OCI-LY7 (cell line): ENCODE measurements at regions not wholly inside any gene's neighbourhood (a gene's known extent, or its start where the extent isn't known, plus 50 kb on each side); places are given as distances from the start of the nearest gene placed in this dataset.

Experiments used
- CTCF ChIP-seq: fragments of 200-600 bp; sonication (generic); conservative IDR thresholded peaks from 2 replicates; pipeline ENCODE4 v1.5.1; 2014; ENCODE audit warnings: mild to moderate bottlenecking, antibody characterized with exemption, low read length, moderate library complexity, mixed read lengths
- EZH2phosphoT487 ChIP-seq: fragments of 200-600 bp; sonication (generic); IDR thresholded peaks from 2 replicates; pipeline ENCODE4 v1.6.1; 2018; ENCODE audit warnings: low read depth, borderline replicate concordance, mild to moderate bottlenecking, mixed run types, antibody characterized with exemption, low read length, moderate library complexity, mixed read lengths

- TF ChIP-seq CTCF, result no peak
- no peak for TF ChIP-seq EZH2phosphoT487
Measured at GRCh38 chr5:84688566-84688965, 303.9 kb upstream of the EDIL3 start.
